ENCODE measurements at regions not wholly inside any gene's neighbourhood (a gene's known extent, or its start where the extent isn't known, plus 50 kb on each side); places are given as distances from the start of the nearest gene placed in this dataset.
"Not testable (repeated sequence)": the region's sequence is repeated elsewhere in the genome, so short reads cannot be mapped to it uniquely, and the experiment has no call there.

- DNase-seq (ENCODE audit: extremely low read depth in 1 of 11, low read depth in 9 of 11, low spot score in 4 of 11): no peak
Measured at GRCh38 chr14:28820677-28821076, 54.1 kb downstream of the FOXG1 start.

- no peak for DNase-seq (ENCODE audit: extremely low read depth in 1 of 11, low read depth in 9 of 11, low spot score in 4 of 11)
Measured at GRCh38 chr14:28821993-28822392, 55.4 kb downstream of the FOXG1 start.

- no peak for DNase-seq (ENCODE audit: extremely low read depth in 1 of 11, low read depth in 9 of 11, low spot score in 4 of 11)
Measured at GRCh38 chr14:28823245-28823644, 56.7 kb downstream of the FOXG1 start.

- no peak for DNase-seq (ENCODE audit: extremely low read depth in 1 of 11, low read depth in 9 of 11, low spot score in 4 of 11)
Measured at GRCh38 chr14:28830115-28830534, 63.5 kb downstream of the FOXG1 start.

- peak in 1 of 11 donors; percentile 1 for DNase-seq (ENCODE audit: extremely low read depth in 1 of 11, low read depth in 9 of 11, low spot score in 4 of 11)
Measured at GRCh38 chr14:28831126-28831525, 64.5 kb downstream of the FOXG1 start.

- DNase-seq (ENCODE audit: extremely low read depth in 1 of 11, low read depth in 9 of 11, low spot score in 4 of 11): not testable (repeated sequence)
Measured at GRCh38 chr14:28842569-28842968, 76.0 kb downstream of the FOXG1 start.

GRCh38 chr14:28867571-28867970 lies 101.0 kb downstream of the FOXG1 start:
- DNase-seq (ENCODE audit: extremely low read depth in 1 of 11, low read depth in 9 of 11, low spot score in 4 of 11): no peak

GRCh38 chr14:28870033-28870564 lies 103.5 kb downstream of the FOXG1 start:
- no peak for DNase-seq (ENCODE audit: extremely low read depth in 1 of 11, low read depth in 9 of 11, low spot score in 4 of 11)

GRCh38 chr14:28875934-28876571 lies 109.5 kb downstream of the FOXG1 start:
- DNase-seq (ENCODE audit: extremely low read depth in 1 of 11, low read depth in 9 of 11, low spot score in 4 of 11): no peak

- no peak for DNase-seq (ENCODE audit: extremely low read depth in 1 of 11, low read depth in 9 of 11, low spot score in 4 of 11)
Measured at GRCh38 chr14:28876572-28876945, 110.0 kb downstream of the FOXG1 start.

GRCh38 chr14:28877923-28878322 lies 111.3 kb downstream of the FOXG1 start:
- DNase-seq (ENCODE audit: extremely low read depth in 1 of 11, low read depth in 9 of 11, low spot score in 4 of 11): no peak

- DNase-seq (ENCODE audit: extremely low read depth in 1 of 11, low read depth in 9 of 11, low spot score in 4 of 11): no peak
Measured at GRCh38 chr14:28879573-28879996, 113.0 kb downstream of the FOXG1 start.

GRCh38 chr14:28886940-28887339 lies 120.4 kb downstream of the FOXG1 start:
- no peak for DNase-seq (ENCODE audit: extremely low read depth in 1 of 11, low read depth in 9 of 11, low spot score in 4 of 11)

GRCh38 chr14:28895389-28895788 lies 128.8 kb downstream of the FOXG1 start:
- DNase-seq (ENCODE audit: extremely low read depth in 1 of 11, low read depth in 9 of 11, low spot score in 4 of 11): no peak

- no peak for DNase-seq (ENCODE audit: extremely low read depth in 1 of 11, low read depth in 9 of 11, low spot score in 4 of 11)
Measured at GRCh38 chr14:28896337-28896736, 129.8 kb downstream of the FOXG1 start.

GRCh38 chr14:28901631-28902030 lies 135.0 kb downstream of the FOXG1 start:
- DNase-seq (ENCODE audit: extremely low read depth in 1 of 11, low read depth in 9 of 11, low spot score in 4 of 11): no peak

GRCh38 chr14:28902930-28903329 lies 136.3 kb downstream of the FOXG1 start:
- DNase-seq (ENCODE audit: extremely low read depth in 1 of 11, low read depth in 9 of 11, low spot score in 4 of 11): no peak

- no peak for DNase-seq (ENCODE audit: extremely low read depth in 1 of 11, low read depth in 9 of 11, low spot score in 4 of 11)
Measured at GRCh38 chr14:28911521-28911920, 144.9 kb downstream of the FOXG1 start.

- DNase-seq (ENCODE audit: extremely low read depth in 1 of 11, low read depth in 9 of 11, low spot score in 4 of 11): no peak
Measured at GRCh38 chr14:28913056-28913455, 146.5 kb downstream of the FOXG1 start.

- DNase-seq (ENCODE audit: extremely low read depth in 1 of 11, low read depth in 9 of 11, low spot score in 4 of 11): no peak
Measured at GRCh38 chr14:28926122-28926521, 159.5 kb downstream of the FOXG1 start.

GRCh38 chr14:28931999-28932398 lies 165.4 kb downstream of the FOXG1 start:
- DNase-seq (ENCODE audit: extremely low read depth in 1 of 11, low read depth in 9 of 11, low spot score in 4 of 11): no peak
